ENCODE measurements at regions not wholly inside any gene's neighbourhood (a gene's known extent, or its start where the extent isn't known, plus 50 kb on each side); places are given as distances from the start of the nearest gene placed in this dataset.

DNA sequence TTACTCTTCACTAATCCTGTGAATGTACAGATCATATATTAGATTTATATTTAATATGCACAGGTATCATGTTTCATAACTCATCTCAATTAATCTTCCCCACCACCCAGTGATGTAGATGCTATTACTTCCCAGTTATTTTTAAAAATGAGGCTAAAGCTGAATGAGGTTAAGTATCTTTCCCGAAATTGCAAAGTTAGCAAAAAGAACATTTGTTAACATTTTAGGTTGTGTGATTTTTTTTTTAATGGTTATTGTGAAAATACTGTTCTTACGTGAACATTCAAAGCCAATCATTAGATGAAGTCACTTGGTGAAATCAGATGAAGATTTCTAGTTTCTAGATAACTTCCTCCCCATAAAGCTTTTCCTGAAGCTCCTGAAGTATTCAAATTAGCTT is 186.9 kb upstream of the PLEKHA5 start:
- no peaks in the 10 kb centered on the region for H3K27me3 ChIP-seq
- no peaks in the 10 kb centered on the region for H3K4me1 ChIP-seq
- no peak overlapping the region for H3K27ac ChIP-seq
- H3K4me3 ChIP-seq = no peak overlapping the region
- no peak for TF ChIP-seq POLR2A (IDR thresholded peaks at IDR 0.05)
- TF ChIP-seq, protein P1, sequence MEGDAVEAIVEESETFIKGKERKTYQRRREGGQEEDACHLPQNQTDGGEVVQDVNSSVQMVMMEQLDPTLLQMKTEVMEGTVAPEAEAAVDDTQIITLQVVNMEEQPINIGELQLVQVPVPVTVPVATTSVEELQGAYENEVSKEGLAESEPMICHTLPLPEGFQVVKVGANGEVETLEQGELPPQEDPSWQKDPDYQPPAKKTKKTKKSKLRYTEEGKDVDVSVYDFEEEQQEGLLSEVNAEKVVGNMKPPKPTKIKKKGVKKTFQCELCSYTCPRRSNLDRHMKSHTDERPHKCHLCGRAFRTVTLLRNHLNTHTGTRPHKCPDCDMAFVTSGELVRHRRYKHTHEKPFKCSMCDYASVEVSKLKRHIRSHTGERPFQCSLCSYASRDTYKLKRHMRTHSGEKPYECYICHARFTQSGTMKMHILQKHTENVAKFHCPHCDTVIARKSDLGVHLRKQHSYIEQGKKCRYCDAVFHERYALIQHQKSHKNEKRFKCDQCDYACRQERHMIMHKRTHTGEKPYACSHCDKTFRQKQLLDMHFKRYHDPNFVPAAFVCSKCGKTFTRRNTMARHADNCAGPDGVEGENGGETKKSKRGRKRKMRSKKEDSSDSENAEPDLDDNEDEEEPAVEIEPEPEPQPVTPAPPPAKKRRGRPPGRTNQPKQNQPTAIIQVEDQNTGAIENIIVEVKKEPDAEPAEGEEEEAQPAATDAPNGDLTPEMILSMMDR (IDR thresholded peaks at IDR 0.05) = no peak
- TF ChIP-seq POLR2AphosphoS5 (IDR thresholded peaks at IDR 0.05) = no peak
- no peak for TF ChIP-seq EP300 (IDR thresholded peaks at IDR 0.05)
- WGBS, 5 donors = 77 to 85% (median 82%) methylated on average over 2 of the region's 2 CpGs
- H3K36me3 ChIP-seq = no peaks in the 10 kb centered on the region
- intact Hi-C loops (cut with DNase I; ENCODE audit: low total_unique reads) = no loop called here
- no peak for DNase-seq
- no peaks in the 10 kb centered on the region for H3K9me3 ChIP-seq

- no peaks in the 10 kb centered on the region for H3K27me3 ChIP-seq
- H3K4me1 ChIP-seq = no peaks in the 10 kb centered on the region
- intact Hi-C loops (cut with DNase I; ENCODE audit: low total_unique reads) = no loop called here
- H3K36me3 ChIP-seq = no peaks in the 10 kb centered on the region
- H3K27ac ChIP-seq = no peak overlapping the region
- no peak for DNase-seq
- H3K4me3 ChIP-seq = no peak overlapping the region
- WGBS, 5 donors = 33 to 49% (median 40%) methylated on average over 5 of the region's 5 CpGs
- TF ChIP-seq POLR2A (IDR thresholded peaks at IDR 0.05) (no peak), EP300 (IDR thresholded peaks at IDR 0.05) (no peak), POLR2AphosphoS5 (IDR thresholded peaks at IDR 0.05) (no peak)
- TF ChIP-seq, protein P1 (IDR thresholded peaks at IDR 0.05) = no peak
- H3K9me3 ChIP-seq = no peaks in the 10 kb centered on the region
Observed at GRCh38 chr12:18943200-18943599, 186.3 kb upstream of the PLEKHA5 start.

DNA sequence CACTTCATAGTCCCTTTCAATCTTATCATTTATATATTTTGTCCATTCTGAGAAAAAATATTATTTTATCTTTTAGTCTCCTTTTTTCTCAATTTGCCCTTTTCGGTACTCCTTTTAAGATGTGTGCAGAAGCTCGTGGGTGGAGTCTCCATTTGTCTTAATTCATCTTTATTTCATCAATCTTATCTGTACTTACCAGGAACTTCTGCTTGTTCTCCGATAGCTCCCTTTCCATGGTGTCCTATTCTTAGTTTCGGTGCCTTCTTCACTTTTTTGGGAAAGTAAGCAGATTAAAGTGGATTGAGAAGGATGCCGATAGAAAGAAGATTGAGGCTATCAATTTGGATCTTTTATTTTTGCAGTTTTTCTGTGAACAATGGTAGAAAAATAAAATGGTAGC is 183.4 kb upstream of the PLEKHA5 start:
- intact Hi-C loops (cut with DNase I; ENCODE audit: low total_unique reads) = no loop called here
- WGBS, 5 donors = 89 to 92% (median 91%) methylated on average over 5 of the region's 5 CpGs
- no peaks in the 10 kb centered on the region for H3K36me3 ChIP-seq
- DNase-seq = no peak
- H3K27me3 ChIP-seq = no peaks in the 10 kb centered on the region
- H3K4me1 ChIP-seq = no peaks in the 10 kb centered on the region
- H3K9me3 ChIP-seq = no peaks in the 10 kb centered on the region
- no peak overlapping the region for H3K27ac ChIP-seq
- no peak overlapping the region for H3K4me3 ChIP-seq
- no peak for TF ChIP-seq POLR2A (IDR thresholded peaks at IDR 0.05)
- TF ChIP-seq POLR2AphosphoS5 (IDR thresholded peaks at IDR 0.05) = no peak
- TF ChIP-seq, protein P1 (IDR thresholded peaks at IDR 0.05) = no peak
- no peak for TF ChIP-seq EP300 (IDR thresholded peaks at IDR 0.05)

DNA sequence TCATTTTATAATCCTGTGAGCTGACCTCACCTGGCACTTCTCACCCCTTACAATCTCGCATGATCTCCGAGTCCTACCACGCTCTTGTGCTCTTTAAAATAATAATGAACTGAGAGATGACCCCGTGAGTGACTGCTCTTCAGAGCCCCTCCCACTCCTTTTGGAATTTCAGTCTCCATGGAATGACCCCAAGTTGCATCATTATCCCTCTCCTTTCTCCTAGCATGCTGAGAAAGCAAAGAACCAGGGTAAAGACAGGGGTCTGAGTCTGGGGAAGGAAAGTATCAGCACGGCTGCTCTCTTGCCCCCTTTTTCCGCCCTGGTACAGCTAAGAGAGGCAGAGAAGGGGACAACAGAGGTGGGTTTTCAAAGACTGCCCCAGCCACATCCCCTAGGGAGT is 178.3 kb upstream of the PLEKHA5 start:
- H3K27me3 ChIP-seq = no peaks in the 10 kb centered on the region
- peaks cover 0 to 13% (median 0%) of the 10 kb centered on the region in 4 donors for H3K4me1 ChIP-seq
- H3K9me3 ChIP-seq = no peaks in the 10 kb centered on the region
- DNase-seq = no peak
- TF ChIP-seq POLR2AphosphoS5 (IDR thresholded peaks at IDR 0.05) (no peak), POLR2A (IDR thresholded peaks at IDR 0.05) (no peak), EP300 (IDR thresholded peaks at IDR 0.05) (no peak)
- TF ChIP-seq, protein P1 (IDR thresholded peaks at IDR 0.05) = no peak
- H3K27ac ChIP-seq = no peak overlapping the region
- H3K36me3 ChIP-seq = no peaks in the 10 kb centered on the region
- H3K4me3 ChIP-seq = no peak overlapping the region
- intact Hi-C loops (cut with DNase I; ENCODE audit: low total_unique reads) = no loop called here
- 72 to 82% (median 76%) methylated on average over 6 of the region's 6 CpGs for WGBS, 5 donors

Measured in stomach (tissue), 8 donors.